GM15510 (cell line): ENCODE measurements at regions not wholly inside any gene's neighbourhood (a gene's known extent, or its start where the extent isn't known, plus 50 kb on each side); places are given as distances from the start of the nearest gene placed in this dataset.

ENCODE experiments used
- POLR2A ChIP-seq: IDR thresholded peaks from 3 replicates; pipeline ENCODE4 v1.6.1; 2011; ENCODE audit warnings: borderline replicate concordance; ENCODE audit not compliant: insufficient read length; ENCODE audit errors: extremely low read depth

- no peak for TF ChIP-seq POLR2A
Observed at GRCh38 chr12:9387450-9387849, 179.3 kb upstream of the PZP start.

- TF ChIP-seq POLR2A, result no peak
Observed at GRCh38 chr12:9383585-9383984, 175.4 kb upstream of the PZP start.

- TF ChIP-seq POLR2A, result no peak
Observed at GRCh38 chr12:9381619-9382018, 173.4 kb upstream of the PZP start.

- TF ChIP-seq POLR2A, result no peak
Observed at GRCh38 chr12:9380650-9381049, 172.5 kb upstream of the PZP start.

GRCh38 chr12:9379023-9379742, 171.0 kb upstream of the PZP start:
- no peak for TF ChIP-seq POLR2A

- TF ChIP-seq POLR2A, result no peak
Observed at GRCh38 chr12:9378430-9378835, 170.2 kb upstream of the PZP start.

- TF ChIP-seq POLR2A, result no peak
Observed at GRCh38 chr12:9372202-9372601, 164.0 kb upstream of the PZP start.

GRCh38 chr12:9367828-9368227, 159.6 kb upstream of the PZP start:
- no peak for TF ChIP-seq POLR2A

- no peak for TF ChIP-seq POLR2A
Observed at GRCh38 chr12:9367201-9367600, 159.0 kb upstream of the PZP start.

- TF ChIP-seq POLR2A, result no peak
Observed at GRCh38 chr12:9365296-9365695, 157.1 kb upstream of the PZP start.

- TF ChIP-seq POLR2A, result no peak
Observed at GRCh38 chr12:9364224-9365176, 156.3 kb upstream of the PZP start.

- no peak for TF ChIP-seq POLR2A
Observed at GRCh38 chr12:9363145-9363544, 154.9 kb upstream of the PZP start.

- no peak for TF ChIP-seq POLR2A
Observed at GRCh38 chr12:9361879-9362326, 153.7 kb upstream of the PZP start.

GRCh38 chr12:9351136-9351535, 142.9 kb upstream of the PZP start:
- no peak for TF ChIP-seq POLR2A
